Activated T-cell treated with anti-CD3 and anti-CD28 coated beads, Interleukin-2, amount 50 U/mL, for 72 hours (primary cell): ENCODE measurements at regions not wholly inside any gene's neighbourhood (a gene's known extent, or its start where the extent isn't known, plus 50 kb on each side); places are given as distances from the start of the nearest gene placed in this dataset.

ENCODE experiments used
- ATAC-seq, 2 donors: fragments of 150-1000 bp; cut with Tn5 transposase; replicated peaks in 1 of 2; 2 replicates each; pipeline ENCODE4 v1.10.0; 2021; ENCODE audit warnings: moderate library complexity in 2 of 2, mild to moderate bottlenecking in 1 of 2
- DNase-seq, 2 donors: peaks; one replicate each; pipeline ENCODE4 v3.0.0; 2021 to 2022; ENCODE audit warnings: mixed read lengths in 1 of 2
- H3K27ac Mint-ChIP-seq: one replicate; pipeline ENCODE4 v1.8.0; 2022; ENCODE audit warnings: mild to moderate bottlenecking, moderate library complexity, mixed read lengths
- H3K27me3 Mint-ChIP-seq: one replicate; pipeline ENCODE4 v1.8.0; 2022; ENCODE audit warnings: low read depth, mixed read lengths
- H3K36me3 Mint-ChIP-seq, 2 donors: one replicate each; pipeline ENCODE4 v1.8.0; 2022; ENCODE audit warnings: mixed read lengths in 2 of 2, mild to moderate bottlenecking in 1 of 2; ENCODE audit not compliant: insufficient read depth in 2 of 2
- H3K4me1 Mint-ChIP-seq: one replicate; pipeline ENCODE4 v1.8.0; 2022; ENCODE audit warnings: low read depth, mixed read lengths
- H3K4me3 Mint-ChIP-seq, 2 donors: one replicate each; pipeline ENCODE4 v1.8.0; 2022; ENCODE audit warnings: mild to moderate bottlenecking in 2 of 2, mixed read lengths in 2 of 2, moderate library complexity in 2 of 2
- H3K9me3 Mint-ChIP-seq, 2 donors: one replicate each; pipeline ENCODE4 v1.8.0; 2022; ENCODE audit warnings: mixed read lengths in 2 of 2

DNA sequence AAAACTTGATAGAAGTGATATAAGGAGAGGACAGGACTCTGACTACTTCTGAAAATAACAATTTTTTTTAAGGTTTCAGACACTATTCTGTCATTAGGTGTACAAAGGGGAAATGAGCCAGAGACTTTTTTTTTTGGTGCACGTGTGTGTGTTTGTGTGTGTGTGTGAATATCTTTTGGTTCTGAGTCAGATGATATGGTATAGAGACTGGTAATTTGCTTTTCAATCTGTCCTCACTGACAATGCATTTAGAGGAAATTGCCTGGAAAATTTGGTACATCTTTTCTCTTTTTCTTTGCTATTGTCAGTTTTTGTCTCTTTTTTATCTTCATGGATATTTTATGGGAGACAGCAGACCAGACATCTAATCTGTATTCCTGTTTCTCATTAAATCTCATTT is 59.3 kb downstream of the DDIT4L start:
- H3K27ac Mint-ChIP-seq, result no peak overlapping the region

DNA sequence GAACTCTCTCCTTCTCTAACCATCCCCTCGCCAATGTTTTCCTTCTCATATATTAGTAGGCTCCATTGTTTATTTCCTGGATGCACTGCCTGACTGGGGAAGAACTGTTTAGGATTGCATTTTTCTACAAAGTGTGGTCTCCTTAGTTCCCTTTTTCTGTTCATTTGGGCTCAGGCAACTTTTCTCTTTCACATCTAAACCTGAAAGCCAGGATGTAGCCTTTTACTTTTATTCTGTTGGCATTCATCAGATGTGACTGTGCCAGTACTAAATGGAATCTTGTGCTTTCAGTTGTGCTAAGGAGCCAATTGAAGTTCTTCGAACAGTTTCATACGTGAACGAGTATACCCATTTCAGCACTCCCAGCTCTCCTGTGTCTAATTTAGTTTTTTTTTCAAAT is 59.8 kb downstream of the DDIT4L start:
- Mint-ChIP-seq H3K36me3 (peaks cover 0 to 1% of the 10 kb centered on the region in 2 donors), H3K9me3 (no peaks in the 10 kb centered on the region), H3K4me1 (no peaks in the 10 kb centered on the region), H3K4me3 (no peak overlapping the region), H3K27ac (no peak overlapping the region), H3K27me3 (no peaks in the 10 kb centered on the region)
- ATAC-seq (no peak), DNase-seq (no peak)

More for the DNA sequence above, 59.3 kb downstream of the DDIT4L start:
- no peaks in the 10 kb centered on the region for H3K9me3 Mint-ChIP-seq
- ATAC-seq, result no peak
- H3K36me3 Mint-ChIP-seq, result peaks cover 0 to 1% of the 10 kb centered on the region in 2 donors
- no peaks in the 10 kb centered on the region for H3K27me3 Mint-ChIP-seq
- DNase-seq, result no peak
- no peaks in the 10 kb centered on the region for H3K4me1 Mint-ChIP-seq
- H3K4me3 Mint-ChIP-seq, result no peak overlapping the region

DNA sequence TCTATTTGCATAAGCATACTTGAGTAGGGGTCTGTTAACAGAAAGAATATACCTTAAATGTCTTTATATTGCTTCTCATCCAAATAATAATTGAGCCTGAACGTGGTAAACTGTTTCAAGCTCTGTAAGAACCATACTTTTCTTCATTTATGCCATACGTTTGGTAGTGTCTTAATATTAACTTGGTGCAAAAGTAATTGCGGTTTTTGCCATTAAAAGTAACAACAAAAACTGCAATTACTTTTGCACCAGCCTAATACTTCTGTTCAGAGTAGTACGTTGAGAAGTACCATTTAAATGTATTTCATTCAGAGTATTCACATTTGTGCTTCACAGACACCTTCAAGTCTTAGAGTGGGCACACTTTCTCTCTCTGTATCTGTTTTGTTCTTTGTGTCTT is 60.5 kb downstream of the DDIT4L start:
- Mint-ChIP-seq H3K27ac (no peak overlapping the region), H3K36me3 (peaks cover 1 to 2% of the 10 kb centered on the region in 2 donors), H3K9me3 (no peaks in the 10 kb centered on the region), H3K4me1 (no peaks in the 10 kb centered on the region), H3K4me3 (no peak overlapping the region), H3K27me3 (no peaks in the 10 kb centered on the region)
- DNase-seq, result no peak
- no peak for ATAC-seq

DNA sequence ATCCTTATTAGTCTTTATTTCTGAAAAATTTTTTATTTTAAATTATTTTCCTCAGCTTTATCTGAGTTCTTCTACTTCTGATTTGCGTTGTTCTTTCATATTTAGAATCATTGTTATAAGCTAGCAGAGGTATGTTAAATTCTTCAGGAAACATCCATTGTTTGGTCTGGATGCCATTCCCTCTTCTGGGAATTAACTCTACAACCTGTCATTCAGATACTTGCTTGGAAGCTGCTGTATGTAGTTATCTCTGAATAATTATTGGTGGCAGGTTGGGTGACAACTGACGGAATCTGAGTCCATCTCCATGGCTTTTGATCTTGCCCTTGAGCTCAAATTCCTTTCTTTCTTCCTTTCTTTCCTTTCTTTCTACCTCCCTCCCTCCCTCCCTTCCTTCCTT is 61.9 kb downstream of the DDIT4L start:
- peaks cover 0 to 4% of the 10 kb centered on the region in 2 donors for H3K9me3 Mint-ChIP-seq
- no peaks in the 10 kb centered on the region for H3K4me1 Mint-ChIP-seq
- DNase-seq, result no peak
- ATAC-seq, result no peak
- no peak overlapping the region for H3K4me3 Mint-ChIP-seq
- H3K27me3 Mint-ChIP-seq, result no peaks in the 10 kb centered on the region
- H3K36me3 Mint-ChIP-seq, result peaks cover 1 to 4% of the 10 kb centered on the region in 2 donors
- no peak overlapping the region for H3K27ac Mint-ChIP-seq

DNA sequence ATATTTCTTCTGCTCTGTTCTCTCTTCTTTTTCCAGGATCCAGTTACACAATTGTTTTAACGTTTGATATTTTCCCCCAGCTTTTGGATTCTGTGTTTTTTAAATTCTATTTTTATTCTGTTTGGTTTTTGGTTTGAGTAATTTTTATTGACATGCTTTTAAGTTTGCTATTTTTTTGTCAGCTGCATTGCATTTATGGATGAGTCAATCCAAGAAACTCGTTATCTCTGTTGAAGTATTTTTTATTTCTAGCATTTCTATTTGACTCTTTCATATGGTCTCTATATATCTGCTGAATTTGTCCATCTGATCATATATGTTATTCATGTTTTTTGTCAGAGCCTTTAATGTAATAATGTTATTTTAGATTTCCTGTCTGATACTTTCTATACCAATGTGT is 65.6 kb downstream of the DDIT4L start:
- Mint-ChIP-seq H3K4me3 (no peak overlapping the region), H3K27ac (peak overlapping the region; percentile 80), H3K9me3 (peaks cover 1 to 8% of the 10 kb centered on the region in 2 donors), H3K36me3 (peaks cover 1 to 4% of the 10 kb centered on the region in 2 donors), H3K4me1 (no peaks in the 10 kb centered on the region), H3K27me3 (peaks cover 5% of the 10 kb centered on the region)
- no peak for DNase-seq
- ATAC-seq, result no peak

DNA sequence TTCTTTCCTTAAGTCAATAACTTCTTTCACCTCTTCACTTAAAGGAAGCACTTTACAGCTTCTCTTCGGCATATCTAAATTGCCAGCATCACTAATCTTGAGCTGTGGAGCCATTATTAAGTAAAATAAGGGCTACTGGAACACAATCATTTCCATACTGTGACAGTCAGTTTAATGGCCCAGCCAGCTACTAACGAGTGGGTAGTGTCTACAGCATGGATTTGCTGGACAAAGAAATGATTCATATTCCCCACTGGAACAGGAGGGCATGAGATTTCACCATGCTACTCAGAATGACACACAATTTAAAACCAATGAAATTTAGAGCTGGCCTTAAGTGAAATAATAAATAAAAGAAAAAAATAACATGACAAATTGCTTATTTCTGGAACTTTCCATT is 72.1 kb downstream of the DDIT4L start:
- Mint-ChIP-seq H3K9me3 (peaks cover 1 to 4% of the 10 kb centered on the region in 2 donors), H3K4me3 (no peak overlapping the region), H3K4me1 (no peaks in the 10 kb centered on the region), H3K36me3 (no peaks in the 10 kb centered on the region), H3K27ac (no peak overlapping the region), H3K27me3 (peaks cover 5% of the 10 kb centered on the region)
- no peak for DNase-seq
- ATAC-seq, result no peak

DNA sequence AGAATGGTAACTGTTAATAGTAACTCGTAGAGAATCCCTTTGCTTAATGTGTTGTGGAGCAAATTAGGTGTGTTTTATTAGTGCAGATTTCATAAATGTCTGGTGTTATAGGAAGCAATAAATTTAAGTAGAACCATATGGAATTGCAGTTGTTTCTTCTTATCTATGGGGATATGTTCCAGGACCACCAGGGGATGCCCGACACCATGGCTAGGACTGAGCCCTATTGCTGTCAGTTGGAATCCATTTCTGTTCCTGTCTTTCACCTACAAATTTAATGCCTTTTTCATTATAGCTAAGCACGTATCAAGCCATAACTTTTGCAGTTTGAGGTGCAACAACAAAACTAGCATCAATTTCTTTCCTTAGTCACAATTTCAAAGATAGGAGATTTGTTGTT is 72.5 kb downstream of the DDIT4L start:
- DNase-seq, result no peak
- no peak overlapping the region for H3K4me3 Mint-ChIP-seq
- H3K27me3 Mint-ChIP-seq, result peaks cover 5% of the 10 kb centered on the region
- H3K36me3 Mint-ChIP-seq, result no peaks in the 10 kb centered on the region
- H3K9me3 Mint-ChIP-seq, result peaks cover 1 to 4% of the 10 kb centered on the region in 2 donors
- no peak overlapping the region for H3K27ac Mint-ChIP-seq
- H3K4me1 Mint-ChIP-seq, result no peaks in the 10 kb centered on the region
- ATAC-seq, result no peak

DNA sequence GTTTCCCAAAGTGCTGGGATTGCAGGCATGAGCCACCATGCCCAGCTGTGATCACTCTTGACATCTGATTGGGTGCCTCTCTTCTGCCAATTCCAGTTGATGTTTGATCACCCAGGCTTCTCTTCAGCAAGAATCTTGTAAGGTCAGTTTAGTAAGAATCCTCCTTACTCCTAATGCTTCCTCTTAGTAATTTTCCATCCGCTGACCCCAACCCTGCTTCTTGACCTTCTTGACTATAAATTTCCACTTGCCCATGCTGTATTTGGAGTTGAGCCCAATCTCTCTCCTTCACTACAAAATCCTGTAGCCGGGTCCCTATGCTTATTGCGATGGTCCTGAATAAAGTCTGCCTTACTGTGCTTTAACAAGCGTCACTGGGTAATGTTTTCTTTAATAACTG is 75.4 kb downstream of the DDIT4L start:
- Mint-ChIP-seq H3K36me3 (no peaks in the 10 kb centered on the region), H3K27ac (no peak overlapping the region), H3K27me3 (no peaks in the 10 kb centered on the region), H3K4me1 (no peaks in the 10 kb centered on the region), H3K9me3 (no peaks in the 10 kb centered on the region), H3K4me3 (no peak overlapping the region)
- DNase-seq (no peak), ATAC-seq (no peak)

DNA sequence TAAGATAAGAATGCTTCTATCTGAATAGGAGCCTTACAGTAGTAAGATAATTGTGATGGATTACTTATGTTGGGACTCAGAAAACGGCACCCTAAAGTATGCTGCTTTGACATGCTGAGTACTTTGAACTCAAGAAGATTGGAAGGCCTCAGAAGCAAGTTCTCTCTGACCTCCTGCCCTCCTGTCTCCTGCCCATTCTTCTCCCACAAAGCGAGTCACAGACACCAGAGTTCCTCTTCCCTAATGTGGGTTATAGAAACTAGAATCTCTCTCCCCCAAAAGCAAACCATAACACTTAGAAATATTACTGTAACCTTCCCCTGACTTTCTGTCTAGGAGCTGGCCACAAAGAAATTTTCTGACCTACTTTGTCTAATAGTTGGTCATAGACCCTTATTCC is 76.5 kb downstream of the DDIT4L start:
- Mint-ChIP-seq H3K36me3 (no peaks in the 10 kb centered on the region), H3K4me3 (no peak overlapping the region), H3K9me3 (no peaks in the 10 kb centered on the region), H3K4me1 (peaks cover 7% of the 10 kb centered on the region), H3K27me3 (peaks cover 4% of the 10 kb centered on the region), H3K27ac (no peak overlapping the region)
- DNase-seq, result no peak
- no peak for ATAC-seq

DNA sequence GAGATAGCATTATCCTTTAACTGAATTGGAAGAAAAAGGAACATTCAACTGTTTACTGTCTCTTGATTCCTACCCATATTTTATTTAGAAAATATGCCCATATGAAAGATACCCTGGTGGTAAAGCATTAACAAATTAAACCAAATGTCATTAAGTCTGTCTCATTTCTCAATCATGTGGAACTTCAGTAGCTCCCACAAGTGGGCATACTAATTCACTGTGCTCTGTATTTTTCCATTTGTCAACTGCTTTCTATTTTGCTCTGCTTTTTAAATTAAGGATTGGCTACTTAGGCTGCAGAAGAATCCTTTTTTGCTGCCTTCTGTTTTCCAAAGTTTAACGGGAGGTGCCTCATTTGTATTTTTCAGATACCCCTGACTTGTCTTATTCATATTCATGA is 77.2 kb downstream of the DDIT4L start:
- ATAC-seq (no peak), DNase-seq (no peak)
- Mint-ChIP-seq H3K27me3 (peaks cover 4% of the 10 kb centered on the region), H3K27ac (no peak overlapping the region), H3K9me3 (no peaks in the 10 kb centered on the region), H3K4me1 (peaks cover 7% of the 10 kb centered on the region), H3K4me3 (no peak overlapping the region), H3K36me3 (no peaks in the 10 kb centered on the region)

DNA sequence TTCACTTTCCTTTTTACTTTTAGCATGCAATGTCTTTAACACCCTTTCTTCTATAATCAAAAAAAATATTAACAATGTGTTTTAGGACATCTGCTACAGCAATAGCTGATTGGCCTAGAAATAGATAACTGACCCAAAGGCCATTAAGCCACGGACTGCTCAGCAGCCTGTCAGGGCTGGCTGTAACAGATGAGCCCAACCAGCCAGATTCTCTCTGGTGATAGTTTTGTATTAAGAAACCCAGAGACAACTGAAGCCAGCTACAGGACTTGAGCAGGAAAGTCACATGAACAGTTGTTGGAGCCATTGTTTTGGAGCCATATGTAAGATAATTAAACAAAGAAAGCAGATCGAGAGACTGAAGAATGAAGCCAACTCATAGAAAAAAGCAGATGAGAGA is 80.3 kb downstream of the DDIT4L start:
- H3K27ac Mint-ChIP-seq, result no peak overlapping the region

DNA sequence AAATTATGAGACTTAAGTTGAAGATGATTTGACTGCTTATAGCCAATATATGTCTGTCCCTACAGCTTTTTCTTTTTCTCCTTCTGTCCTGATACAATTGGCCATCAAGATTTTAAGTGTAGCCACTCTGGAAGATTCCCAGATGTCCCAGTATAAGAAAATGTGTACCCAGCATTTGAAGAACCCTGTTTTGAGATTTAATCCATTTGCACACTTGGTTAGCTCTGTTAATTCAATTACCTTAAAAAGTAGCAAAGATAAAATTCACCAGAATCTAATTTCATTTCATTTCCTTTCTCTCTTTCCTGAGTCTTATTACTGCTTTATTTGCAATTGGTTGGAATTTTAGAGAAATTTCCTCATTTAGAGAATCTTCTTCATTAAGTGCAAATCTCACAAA is 81.4 kb downstream of the DDIT4L start:
- H3K27me3 Mint-ChIP-seq, result peaks cover 4% of the 10 kb centered on the region

More for the DNA sequence above, 80.3 kb downstream of the DDIT4L start:
- Mint-ChIP-seq H3K27me3 (peaks cover 4% of the 10 kb centered on the region), H3K4me3 (no peak overlapping the region), H3K4me1 (peaks cover 17% of the 10 kb centered on the region), H3K9me3 (no peaks in the 10 kb centered on the region), H3K36me3 (no peaks in the 10 kb centered on the region)
- ATAC-seq (no peak), DNase-seq (no peak)

DNA sequence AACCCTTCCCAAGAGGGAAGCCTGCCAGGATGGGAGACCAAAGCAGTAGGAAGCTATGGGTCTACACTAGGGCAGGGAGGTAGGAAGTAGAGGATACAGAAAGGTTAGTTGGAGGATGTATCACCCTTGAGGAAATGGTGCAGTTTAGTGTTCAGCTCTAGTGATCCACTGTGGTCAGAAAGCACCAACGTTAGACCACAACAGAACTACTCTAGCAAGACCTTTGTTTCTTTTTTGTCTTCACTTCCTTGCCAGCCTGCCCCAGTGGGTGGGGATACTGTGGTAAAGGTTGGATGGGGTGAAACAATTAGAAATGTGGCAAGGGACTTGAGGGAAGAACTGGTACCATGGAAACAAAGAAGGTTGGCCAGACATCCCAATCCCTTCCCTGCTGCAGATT is 83.3 kb downstream of the DDIT4L start:
- Mint-ChIP-seq H3K36me3 (no peaks in the 10 kb centered on the region), H3K4me1 (peaks cover 17% of the 10 kb centered on the region)

More for the DNA sequence above, 81.4 kb downstream of the DDIT4L start:
- H3K4me1 Mint-ChIP-seq, result peaks cover 17% of the 10 kb centered on the region
- ATAC-seq (no peak), DNase-seq (no peak)
- H3K27ac Mint-ChIP-seq, result no peak overlapping the region
- no peaks in the 10 kb centered on the region for H3K36me3 Mint-ChIP-seq
- no peak overlapping the region for H3K4me3 Mint-ChIP-seq
- H3K9me3 Mint-ChIP-seq, result no peaks in the 10 kb centered on the region

DNA sequence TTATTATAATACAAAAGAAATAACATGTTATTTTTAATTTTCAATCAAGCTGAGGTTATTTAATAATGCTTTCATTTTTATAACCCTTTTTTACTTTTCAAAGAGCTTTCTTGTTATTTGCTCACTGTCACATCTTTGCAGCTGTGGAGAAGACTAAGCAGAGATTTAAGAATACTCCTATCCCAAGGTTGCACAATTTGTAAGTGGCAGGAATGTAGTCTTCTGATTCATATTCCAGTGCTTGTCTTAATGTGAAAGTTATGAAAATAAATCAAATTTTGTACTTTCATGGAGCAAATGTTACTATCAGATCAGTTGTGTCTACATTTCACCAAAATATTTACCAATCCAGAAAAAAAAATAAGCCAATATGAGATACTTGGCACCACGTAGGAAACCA is 86.6 kb downstream of the DDIT4L start:
- DNase-seq, result no peak
- ATAC-seq, result no peak
- H3K27me3 Mint-ChIP-seq, result no peaks in the 10 kb centered on the region
- H3K27ac Mint-ChIP-seq, result no peak overlapping the region
- no peak overlapping the region for H3K4me3 Mint-ChIP-seq
- peaks cover 32% of the 10 kb centered on the region for H3K4me1 Mint-ChIP-seq
- no peaks in the 10 kb centered on the region for H3K9me3 Mint-ChIP-seq
- no peaks in the 10 kb centered on the region for H3K36me3 Mint-ChIP-seq

More for the DNA sequence above, 83.3 kb downstream of the DDIT4L start:
- H3K27ac Mint-ChIP-seq, result peak overlapping the region; percentile 75
- peak overlapping the region in 1 of 2 donors; percentile 24 for H3K4me3 Mint-ChIP-seq
- peak; percentile 93 to 94 for ATAC-seq
- H3K27me3 Mint-ChIP-seq, result peaks cover 4% of the 10 kb centered on the region
- no peaks in the 10 kb centered on the region for H3K9me3 Mint-ChIP-seq
- DNase-seq, result peak in 1 of 2 donors; percentile 24
